22Rv1 (cell line): ENCODE measurements at regions not wholly inside any gene's neighbourhood (a gene's known extent, or its start where the extent isn't known, plus 50 kb on each side); places are given as distances from the start of the nearest gene placed in this dataset.

Source experiments
- ZFX ChIP-seq: fragments of 450-650 bp; IDR thresholded peaks from 2 replicates; pipeline ENCODE4 v1.6.1; 2017; ENCODE audit warnings: antibody characterized with exemption, borderline replicate concordance
- TF ChIP-seq, protein P1 (sequence below): fragments of 450-650 bp; IDR thresholded peaks from 2 replicates; pipeline ENCODE4 v1.5.1; 2017; ENCODE audit warnings: mild to moderate bottlenecking

DNA sequence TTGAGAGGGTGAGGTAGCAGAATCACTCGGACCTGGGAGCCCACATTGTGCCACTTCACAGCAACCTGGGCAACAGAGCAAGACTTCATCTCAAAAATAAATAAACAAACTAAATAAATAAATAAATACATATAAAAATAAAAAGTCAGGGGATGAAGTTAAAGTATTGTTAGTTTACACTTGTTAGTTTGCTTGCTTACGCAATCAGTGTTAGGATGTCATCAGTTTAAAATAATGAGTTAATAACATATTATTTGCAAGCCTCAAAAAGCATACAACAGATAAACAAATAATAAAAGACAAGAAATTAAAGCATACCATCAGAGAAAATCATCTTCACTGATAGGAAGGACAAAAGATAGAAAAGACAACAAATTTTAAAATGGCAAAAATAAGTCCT, 891.1 kb upstream of the PCDH7 start:
- TF ChIP-seq, protein P1, sequence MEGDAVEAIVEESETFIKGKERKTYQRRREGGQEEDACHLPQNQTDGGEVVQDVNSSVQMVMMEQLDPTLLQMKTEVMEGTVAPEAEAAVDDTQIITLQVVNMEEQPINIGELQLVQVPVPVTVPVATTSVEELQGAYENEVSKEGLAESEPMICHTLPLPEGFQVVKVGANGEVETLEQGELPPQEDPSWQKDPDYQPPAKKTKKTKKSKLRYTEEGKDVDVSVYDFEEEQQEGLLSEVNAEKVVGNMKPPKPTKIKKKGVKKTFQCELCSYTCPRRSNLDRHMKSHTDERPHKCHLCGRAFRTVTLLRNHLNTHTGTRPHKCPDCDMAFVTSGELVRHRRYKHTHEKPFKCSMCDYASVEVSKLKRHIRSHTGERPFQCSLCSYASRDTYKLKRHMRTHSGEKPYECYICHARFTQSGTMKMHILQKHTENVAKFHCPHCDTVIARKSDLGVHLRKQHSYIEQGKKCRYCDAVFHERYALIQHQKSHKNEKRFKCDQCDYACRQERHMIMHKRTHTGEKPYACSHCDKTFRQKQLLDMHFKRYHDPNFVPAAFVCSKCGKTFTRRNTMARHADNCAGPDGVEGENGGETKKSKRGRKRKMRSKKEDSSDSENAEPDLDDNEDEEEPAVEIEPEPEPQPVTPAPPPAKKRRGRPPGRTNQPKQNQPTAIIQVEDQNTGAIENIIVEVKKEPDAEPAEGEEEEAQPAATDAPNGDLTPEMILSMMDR, result no peak
- TF ChIP-seq ZFX, result no peak
